ENCODE measurements at regions not wholly inside any gene's neighbourhood (a gene's known extent, or its start where the extent isn't known, plus 50 kb on each side); places are given as distances from the start of the nearest gene placed in this dataset.

DNA sequence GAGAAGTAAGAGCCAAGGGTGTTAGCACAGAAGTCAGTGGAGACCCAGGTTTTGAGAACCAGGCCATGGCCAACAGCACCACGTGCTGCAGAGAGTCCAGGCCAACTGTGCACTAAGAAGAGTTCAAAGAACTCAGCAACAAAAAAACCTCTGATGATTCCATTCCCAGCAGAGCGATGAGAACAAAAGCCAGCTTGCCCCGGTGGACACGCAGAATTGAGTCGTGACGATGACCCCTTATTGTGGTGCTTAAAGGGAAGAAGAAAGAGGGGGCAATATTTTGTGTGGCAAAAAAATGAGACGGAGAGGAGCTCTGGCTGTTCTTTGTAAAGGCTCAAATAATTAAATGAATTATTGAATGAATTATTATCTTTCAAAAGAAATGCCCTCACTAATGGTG lies 468.3 kb upstream of the AUTS2 start:
- in situ Hi-C loops (cut with HindIII; ENCODE audit: low pct_unique_long_range_greater_than_20kb, low sequenced_read_pairs) = no loop called here
- no peak for DNase-seq (ENCODE audit: low read depth in 1 of 2, low spot score in 1 of 2)
- TF ChIP-seq JUND (IDR thresholded peaks at IDR 0.05; ENCODE audit: low read depth) = no peak

- DNase-seq (ENCODE audit: low read depth in 1 of 2, low spot score in 1 of 2) = no peak
- no peak for TF ChIP-seq JUND (IDR thresholded peaks at IDR 0.05; ENCODE audit: low read depth)
- in situ Hi-C loops (cut with HindIII; ENCODE audit: low pct_unique_long_range_greater_than_20kb, low sequenced_read_pairs) = no loop called here
Observed at GRCh38 chr7:69130396-69130795, 467.9 kb upstream of the AUTS2 start.

DNA sequence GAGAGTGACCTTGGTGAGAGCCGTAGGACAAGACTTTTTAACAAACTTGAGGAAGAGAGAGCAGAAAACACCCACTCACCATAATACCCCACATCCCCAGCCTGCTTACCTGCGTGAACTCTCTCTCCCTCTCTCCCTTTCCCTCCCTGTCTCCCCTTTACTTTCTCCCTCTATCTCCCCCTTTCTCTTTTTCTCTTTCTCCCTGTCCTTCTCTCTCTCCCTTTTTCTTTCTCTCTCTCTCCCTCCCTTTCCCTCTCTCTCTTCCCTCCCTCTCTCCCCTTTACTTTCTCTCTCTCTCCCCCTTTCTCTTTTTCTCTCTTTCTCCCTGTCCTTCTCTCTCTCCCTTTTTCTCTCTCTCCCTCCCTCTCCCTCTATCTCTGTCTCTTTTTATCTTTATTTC lies 464.0 kb upstream of the AUTS2 start:
- no peak for TF ChIP-seq JUND (IDR thresholded peaks at IDR 0.05; ENCODE audit: low read depth)
- in situ Hi-C loops (cut with HindIII; ENCODE audit: low pct_unique_long_range_greater_than_20kb, low sequenced_read_pairs) = no loop called here
- DNase-seq (ENCODE audit: low read depth in 1 of 2, low spot score in 1 of 2) = no peak

GRCh38 chr7:69147631-69148030 lies 450.6 kb upstream of the AUTS2 start:
- TF ChIP-seq JUND (IDR thresholded peaks at IDR 0.05; ENCODE audit: low read depth) = no peak
- in situ Hi-C loops (cut with HindIII; ENCODE audit: low pct_unique_long_range_greater_than_20kb, low sequenced_read_pairs) = no loop called here

GRCh38 chr7:69149804-69150782 lies 448.2 kb upstream of the AUTS2 start:
- no peak for TF ChIP-seq JUND (IDR thresholded peaks at IDR 0.05; ENCODE audit: low read depth)
- no peak for DNase-seq (ENCODE audit: low read depth in 1 of 2, low spot score in 1 of 2)
- in situ Hi-C loops (cut with HindIII; ENCODE audit: low pct_unique_long_range_greater_than_20kb, low sequenced_read_pairs) = no loop called here

More at GRCh38 chr7:69147631-69148030, 450.6 kb upstream of the AUTS2 start:
- no peak for DNase-seq (ENCODE audit: low read depth in 1 of 2, low spot score in 1 of 2)

GRCh38 chr7:69162326-69162725 lies 435.9 kb upstream of the AUTS2 start:
- no peak for TF ChIP-seq JUND (IDR thresholded peaks at IDR 0.05; ENCODE audit: low read depth)
- DNase-seq (ENCODE audit: low read depth in 1 of 2, low spot score in 1 of 2) = no peak
- in situ Hi-C loops (cut with HindIII; ENCODE audit: low pct_unique_long_range_greater_than_20kb, low sequenced_read_pairs) = no loop called here

GRCh38 chr7:69162931-69163670 lies 435.2 kb upstream of the AUTS2 start:
- no peak for TF ChIP-seq JUND (IDR thresholded peaks at IDR 0.05; ENCODE audit: low read depth)
- no peak for DNase-seq (ENCODE audit: low read depth in 1 of 2, low spot score in 1 of 2)
- in situ Hi-C loops (cut with HindIII; ENCODE audit: low pct_unique_long_range_greater_than_20kb, low sequenced_read_pairs) = no loop called here

DNA sequence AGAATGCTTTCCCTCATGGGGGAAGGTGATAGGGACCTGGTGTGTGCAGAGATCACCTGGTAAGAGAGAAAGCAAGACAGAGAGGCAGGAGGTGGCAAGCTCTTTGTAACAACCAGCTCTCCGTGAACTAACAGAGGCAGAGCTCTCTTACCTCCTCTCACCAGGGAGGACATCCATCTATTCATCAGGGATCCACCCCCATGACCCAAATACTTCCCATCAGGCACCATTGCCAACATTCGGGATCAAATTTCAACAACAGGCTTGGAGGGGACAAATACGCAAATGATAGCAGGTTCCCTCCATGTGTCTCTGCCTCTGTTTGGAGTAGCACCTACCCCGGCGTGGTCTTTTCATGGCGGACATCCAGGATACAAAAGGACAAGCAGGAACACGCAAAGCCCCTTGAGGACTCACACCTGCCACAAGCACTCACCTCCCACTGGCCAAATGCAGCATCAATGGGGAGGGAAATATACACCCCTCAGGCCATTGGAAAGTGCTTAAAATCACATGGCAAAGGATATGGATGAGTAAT lies 431.2 kb upstream of the AUTS2 start:
- in situ Hi-C loops (cut with HindIII; ENCODE audit: low pct_unique_long_range_greater_than_20kb, low sequenced_read_pairs) = no loop called here
- no peak for TF ChIP-seq JUND (IDR thresholded peaks at IDR 0.05; ENCODE audit: low read depth)
- DNase-seq (ENCODE audit: low read depth in 1 of 2, low spot score in 1 of 2) = no peak

- no peak for TF ChIP-seq JUND (IDR thresholded peaks at IDR 0.05; ENCODE audit: low read depth)
- in situ Hi-C loops (cut with HindIII; ENCODE audit: low pct_unique_long_range_greater_than_20kb, low sequenced_read_pairs) = no loop called here
- DNase-seq (ENCODE audit: low read depth in 1 of 2, low spot score in 1 of 2) = no peak
Observed at GRCh38 chr7:69169386-69169785, 428.9 kb upstream of the AUTS2 start.

DNA sequence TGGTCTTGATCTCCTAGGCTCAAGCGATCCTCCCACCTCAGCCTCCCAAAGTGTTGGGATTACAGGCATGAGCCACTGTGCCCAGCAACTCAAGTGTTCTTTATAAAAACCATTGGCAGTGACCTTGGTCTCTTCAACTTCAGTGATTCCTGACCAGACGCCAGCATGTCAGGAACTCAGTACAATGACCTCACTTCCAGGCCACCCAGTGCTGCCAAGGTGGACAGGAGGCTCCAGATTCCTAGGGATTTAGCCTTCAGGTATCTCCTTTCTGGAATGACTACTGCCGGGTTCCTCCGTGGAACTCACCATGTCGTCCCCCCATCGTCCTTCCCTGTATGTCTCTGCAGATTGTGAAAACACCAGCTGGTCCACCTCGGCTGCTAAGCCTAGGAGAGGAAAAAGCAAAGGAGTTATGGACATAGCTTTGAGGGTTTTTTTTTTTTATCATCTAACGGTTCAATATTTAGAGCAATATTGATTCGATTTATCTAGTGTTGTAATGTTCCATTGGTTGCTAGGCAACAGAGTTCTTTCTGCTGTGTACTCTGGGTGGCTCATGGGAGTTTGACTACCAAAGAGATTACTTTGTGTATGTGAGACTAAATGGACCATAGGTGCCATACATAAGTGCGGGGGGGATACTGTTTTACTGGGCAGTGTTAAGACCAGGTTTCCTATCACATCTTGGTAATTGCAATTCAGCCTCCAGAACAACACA lies 425.8 kb upstream of the AUTS2 start:
- DNase-seq (ENCODE audit: low read depth in 1 of 2, low spot score in 1 of 2) = no peak
- no peak for TF ChIP-seq JUND (IDR thresholded peaks at IDR 0.05; ENCODE audit: low read depth)
- in situ Hi-C loops (cut with HindIII; ENCODE audit: low pct_unique_long_range_greater_than_20kb, low sequenced_read_pairs) = no loop called here

- no peak for DNase-seq (ENCODE audit: low read depth in 1 of 2, low spot score in 1 of 2)
- in situ Hi-C loops (cut with HindIII; ENCODE audit: low pct_unique_long_range_greater_than_20kb, low sequenced_read_pairs) = no loop called here
- no peak for TF ChIP-seq JUND (IDR thresholded peaks at IDR 0.05; ENCODE audit: low read depth)
Observed at GRCh38 chr7:69173341-69173740, 424.9 kb upstream of the AUTS2 start.

DNA sequence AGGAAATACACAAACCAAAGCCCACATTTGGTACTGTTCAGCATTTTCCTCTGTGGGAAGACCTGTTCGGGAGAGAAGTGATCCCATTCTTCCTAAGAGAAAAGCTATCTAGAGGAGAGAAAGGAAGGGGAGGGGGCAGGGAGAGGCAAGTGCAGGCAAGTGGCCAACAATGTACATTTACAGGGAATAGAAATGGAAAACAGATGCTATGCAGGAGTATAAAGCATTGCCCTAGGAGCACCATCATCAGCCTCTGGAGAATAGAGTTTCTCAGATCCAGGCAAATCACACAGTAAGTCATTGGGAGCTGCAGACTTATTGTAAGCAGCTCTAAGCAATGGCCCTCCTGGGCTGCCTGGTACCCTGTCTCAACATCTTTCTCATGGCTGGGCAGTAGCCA lies 424.4 kb upstream of the AUTS2 start:
- TF ChIP-seq JUND (IDR thresholded peaks at IDR 0.05; ENCODE audit: low read depth) = no peak
- in situ Hi-C loops (cut with HindIII; ENCODE audit: low pct_unique_long_range_greater_than_20kb, low sequenced_read_pairs) = no loop called here
- DNase-seq (ENCODE audit: low read depth in 1 of 2, low spot score in 1 of 2) = no peak
